ENCODE measurements at regions not wholly inside any gene's neighbourhood (a gene's known extent, or its start where the extent isn't known, plus 50 kb on each side); places are given as distances from the start of the nearest gene placed in this dataset.

DNA sequence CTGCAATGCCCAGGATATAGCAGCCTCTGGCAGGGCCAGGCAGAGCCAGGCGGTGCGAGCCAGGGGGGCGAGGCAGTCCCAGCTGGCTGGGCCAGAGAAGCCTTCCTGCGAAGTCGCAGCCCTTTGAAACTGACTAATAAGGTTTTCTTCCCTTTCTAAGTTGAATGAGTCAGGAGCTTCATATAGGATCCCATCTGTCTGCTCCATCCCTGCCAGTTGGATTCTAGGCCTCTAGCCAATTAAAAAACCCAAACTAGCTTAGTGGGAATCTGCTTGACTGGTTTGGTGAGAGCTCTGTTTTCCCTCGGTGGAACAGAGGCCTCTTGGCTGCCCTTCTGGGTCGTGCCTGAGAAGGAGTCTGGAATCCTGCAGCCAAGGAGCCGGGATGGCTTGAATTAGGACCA, 70.1 kb upstream of the RAPGEF1 start:
- no peak for DNase-seq

DNA sequence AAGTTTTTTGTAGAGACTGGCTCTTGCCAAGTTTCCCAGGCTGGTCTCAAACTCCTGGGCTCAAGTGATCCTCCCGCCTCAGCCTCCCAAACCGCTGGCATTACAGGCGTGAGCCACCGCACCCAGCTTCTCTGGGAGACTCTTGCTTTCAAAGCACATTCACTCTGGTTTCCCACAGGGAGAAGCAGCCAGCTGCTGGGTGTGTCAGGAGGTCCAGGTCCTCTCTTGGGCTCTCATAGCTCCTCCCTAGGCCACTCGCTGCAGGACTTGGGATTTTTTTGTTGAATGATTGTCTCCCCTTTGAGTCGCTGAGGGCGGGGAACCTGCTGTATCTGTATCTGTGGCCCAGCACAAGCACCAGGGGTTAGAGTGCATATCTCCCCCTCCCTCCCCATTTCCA, 68.4 kb upstream of the RAPGEF1 start:
- DNase-seq = no peak

DNA sequence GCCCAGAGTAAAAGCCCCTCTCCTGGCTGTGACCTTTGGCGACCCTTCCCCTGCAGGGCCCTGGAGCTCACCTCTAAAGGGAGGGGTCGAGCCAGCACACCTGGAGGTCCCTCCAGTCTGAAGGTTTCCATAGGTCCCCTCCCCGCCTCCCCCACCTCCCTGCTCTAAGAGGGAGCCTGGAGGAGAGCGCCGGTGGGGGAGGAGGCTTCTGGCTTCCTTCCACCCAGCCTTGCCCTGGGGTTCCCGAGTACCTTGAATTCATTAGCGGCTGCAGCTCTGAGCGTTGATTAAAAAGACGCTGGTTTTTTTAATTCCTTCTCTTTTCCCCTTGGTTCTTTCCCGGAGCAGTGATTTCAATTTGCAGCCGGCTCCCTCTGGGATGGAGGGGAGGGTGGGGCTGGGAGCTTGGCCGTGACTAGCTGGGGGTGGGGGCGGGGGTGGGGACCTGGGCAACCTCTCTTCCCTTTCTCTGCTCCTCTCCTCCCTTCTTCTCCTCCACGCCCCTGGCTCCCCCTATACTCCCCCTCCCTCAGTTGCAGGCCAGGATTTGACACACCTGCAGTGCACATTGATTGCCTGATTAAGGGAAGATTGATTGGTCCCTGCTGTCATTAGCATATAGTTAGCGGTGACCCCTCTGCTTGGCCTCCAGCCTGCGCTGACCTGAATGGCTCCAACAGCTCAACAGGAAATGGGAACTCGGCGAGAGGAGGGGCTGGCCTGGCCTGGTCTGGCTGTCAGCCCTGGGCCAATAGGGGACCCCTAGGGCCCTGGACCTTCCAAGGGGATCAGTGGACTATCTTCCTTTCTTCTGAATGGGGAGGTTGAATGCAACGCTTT, 67.5 kb upstream of the RAPGEF1 start:
- DNase-seq = no peak

DNA sequence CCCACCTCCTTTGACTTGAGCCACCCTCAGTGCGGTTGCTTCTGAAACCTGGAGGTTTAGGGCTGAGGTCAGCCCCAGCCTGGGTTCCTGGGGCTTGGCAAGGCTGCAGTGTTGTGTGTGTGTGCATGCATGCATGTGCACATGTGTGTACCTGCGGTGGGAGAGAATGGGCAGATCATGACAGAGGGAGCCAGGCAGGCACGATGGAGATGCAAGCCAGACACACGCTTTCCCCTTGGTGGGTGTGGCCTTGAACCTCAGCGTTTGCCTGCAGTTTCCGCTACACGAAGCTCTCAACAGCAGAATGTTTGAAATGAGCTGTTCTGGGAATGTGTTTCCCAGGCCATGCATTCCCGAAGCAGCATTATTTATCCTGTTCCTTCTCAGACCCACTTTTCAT, 65.9 kb upstream of the RAPGEF1 start:
- no peak for DNase-seq

DNA sequence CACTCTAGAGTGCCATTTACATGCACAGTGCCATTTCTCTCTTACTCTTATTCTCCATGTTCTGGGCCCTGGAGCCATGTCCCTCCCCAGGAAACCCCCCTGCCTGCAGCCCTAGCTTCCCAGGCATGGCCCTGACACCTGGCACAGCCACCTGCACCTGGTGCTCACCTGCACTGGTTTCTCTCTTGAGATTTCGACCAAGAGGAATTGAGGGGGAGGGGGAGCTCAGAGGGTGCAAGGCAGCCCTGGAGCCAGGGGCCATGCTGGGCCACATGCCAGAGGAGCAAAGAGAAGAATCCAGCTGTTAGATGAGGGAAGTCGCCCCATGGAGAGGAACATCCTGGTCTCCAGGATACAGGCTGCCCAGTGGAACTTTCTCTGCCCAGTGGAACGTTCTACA, 65.0 kb upstream of the RAPGEF1 start:
- DNase-seq = no peak

DNA sequence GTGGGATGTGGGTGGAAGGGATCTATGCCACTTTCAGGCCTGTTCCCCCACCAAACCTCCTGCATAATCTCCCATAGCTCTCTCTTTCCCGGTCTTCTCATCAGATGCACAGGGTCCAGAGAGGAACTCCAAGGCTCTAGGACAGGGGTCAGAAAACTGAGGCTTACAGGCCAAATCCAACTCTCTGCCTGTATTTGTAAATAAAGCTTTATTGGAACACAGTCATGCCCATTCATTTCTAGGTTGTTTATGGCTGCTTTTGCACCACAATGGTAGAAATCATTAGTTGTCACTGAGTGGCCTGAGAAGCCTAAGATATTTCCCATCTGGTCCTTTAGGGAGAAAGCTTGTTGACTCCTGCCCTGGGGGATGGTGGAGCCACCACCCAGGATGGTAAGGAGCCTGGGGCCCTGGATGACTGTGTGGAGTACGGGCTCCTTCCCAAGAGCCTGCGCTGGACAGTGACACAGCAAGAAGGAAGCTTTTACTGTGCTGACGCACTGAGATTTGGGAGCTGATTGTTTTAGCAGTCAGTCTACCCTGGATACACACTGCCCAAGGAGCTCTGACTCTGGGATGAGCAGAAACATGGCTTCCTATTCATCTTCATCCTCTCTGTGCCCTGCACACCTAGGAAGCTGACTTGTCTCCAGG, 64.0 kb upstream of the RAPGEF1 start:
- no peak for DNase-seq

DNA sequence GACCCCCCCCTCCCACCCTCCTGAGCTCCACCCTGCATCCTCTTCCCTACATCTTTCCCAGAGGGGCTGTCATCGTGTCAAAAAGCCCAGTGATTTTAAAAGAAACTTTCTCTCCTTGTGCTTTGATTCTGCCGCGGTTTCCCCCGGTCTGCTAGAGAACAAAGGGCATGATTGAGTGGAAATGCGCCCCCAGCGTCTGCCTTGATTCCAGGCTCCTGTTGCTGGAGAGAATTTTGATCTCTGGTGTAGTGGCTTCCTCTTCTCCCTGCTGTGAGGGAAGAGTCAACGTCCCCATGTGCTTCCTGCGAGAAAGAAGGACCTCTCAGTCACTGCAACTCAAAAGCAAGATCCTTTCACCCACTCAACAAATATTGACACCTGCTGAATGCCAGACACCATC, 61.9 kb upstream of the RAPGEF1 start:
- no peak for DNase-seq

DNA sequence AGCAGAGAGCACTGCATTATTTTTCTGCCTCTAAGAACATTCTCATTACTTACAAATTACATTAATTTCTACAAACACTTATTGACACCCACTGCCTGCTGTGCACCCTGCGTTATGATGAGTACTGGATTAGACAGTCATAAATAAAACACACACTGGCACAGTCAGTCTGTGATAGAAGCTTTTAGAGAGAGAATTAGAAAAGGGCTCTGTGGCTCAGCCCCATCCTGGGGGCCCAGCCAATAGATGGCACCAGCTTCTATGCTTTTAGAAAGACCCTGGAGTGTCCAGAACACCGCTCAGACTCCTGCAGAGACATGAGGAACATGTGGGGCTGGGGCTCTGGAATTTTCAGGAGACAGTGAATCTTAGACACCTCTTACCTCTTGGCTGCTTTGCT, 61.0 kb upstream of the RAPGEF1 start:
- DNase-seq = no peak

DNA sequence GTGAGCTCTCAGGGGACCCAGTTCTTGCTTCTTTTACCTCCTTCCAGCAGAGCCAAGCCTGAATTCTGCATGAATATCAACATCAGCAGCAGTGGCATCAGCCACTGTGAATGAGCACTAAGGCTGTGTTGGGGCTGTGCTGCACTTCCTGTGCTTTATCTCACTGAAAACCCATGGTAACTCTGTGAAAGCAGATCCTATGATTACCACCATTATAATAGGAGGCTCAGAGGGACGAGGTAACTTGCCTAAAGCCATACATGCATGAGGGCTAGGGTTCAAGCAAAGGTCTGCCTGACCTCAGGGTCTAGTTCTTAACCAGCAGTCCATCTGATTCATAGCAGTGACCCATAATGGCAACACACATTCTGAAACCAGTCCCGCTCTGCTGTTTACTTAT, 60.5 kb upstream of the RAPGEF1 start:
- DNase-seq = no peak

DNA sequence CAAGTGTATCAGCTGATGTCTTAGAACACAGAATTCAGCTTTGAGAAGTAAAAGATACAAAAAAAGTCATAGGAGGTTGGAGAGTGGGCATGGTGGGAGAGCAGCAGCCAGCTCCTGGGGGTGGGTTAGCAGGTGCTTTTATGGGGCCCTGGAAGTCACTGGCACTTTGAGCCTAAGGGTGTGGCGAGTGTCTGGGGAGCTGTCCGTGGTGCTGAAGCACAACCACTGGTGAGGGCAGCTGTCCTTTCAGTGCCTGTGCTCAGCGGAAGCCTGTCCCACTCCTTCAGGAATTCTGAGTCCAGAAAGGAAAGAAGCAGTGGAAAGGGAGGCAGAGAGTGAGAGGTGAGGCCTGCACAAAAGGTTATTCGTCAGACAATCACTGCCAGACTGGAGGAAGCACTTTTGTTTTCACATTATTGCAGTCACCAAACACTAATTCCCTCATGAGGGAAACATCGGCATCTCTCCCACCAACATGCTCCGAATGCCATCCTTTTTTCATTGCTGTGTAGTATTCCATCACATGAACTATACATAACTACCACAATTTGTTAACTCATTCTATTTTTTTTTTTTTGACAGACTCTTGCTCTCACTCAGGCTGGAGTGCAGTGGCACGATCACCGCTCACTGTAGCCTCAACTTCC, 59.4 kb upstream of the RAPGEF1 start:
- peak; percentile 19 for DNase-seq

DNA sequence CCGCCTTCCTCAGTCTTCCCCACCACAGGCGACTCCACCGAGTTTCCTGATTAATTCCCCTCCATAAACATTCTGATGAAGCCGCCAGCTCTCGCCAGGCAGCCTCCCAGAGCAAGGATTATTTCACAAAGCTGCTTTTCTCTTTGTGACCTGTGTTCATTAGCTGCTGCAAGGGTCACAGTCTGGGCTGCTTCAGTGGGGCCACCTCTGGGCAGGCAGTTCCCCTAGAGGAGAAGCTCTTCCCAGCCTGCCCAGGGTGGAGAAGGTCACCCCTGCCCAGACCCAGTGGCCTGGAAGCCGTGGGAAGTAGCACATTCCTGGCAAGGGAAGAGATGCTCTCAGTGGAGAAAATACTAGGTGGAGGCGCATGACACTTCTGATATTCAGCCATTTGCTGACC, 58.4 kb upstream of the RAPGEF1 start:
- DNase-seq = no peak

DNA sequence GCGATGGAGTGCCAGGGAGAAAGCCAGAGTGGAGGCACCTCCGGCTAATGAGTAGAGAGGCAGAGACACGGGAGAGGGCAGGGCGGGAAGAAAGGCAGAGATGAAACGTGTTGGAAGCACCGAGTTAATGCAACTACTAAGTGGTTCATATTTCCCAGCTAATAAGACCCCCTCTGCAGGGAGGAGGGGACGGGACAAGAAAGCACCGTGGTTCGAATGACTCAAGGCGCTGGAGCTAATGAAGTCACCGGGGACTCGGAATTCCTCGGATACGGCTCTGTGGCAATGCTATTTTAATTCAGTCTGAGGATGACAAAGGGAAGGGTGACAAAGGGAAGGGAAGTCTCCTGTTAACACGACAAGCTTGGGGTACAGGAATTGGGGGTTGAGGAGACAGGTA, 54.5 kb upstream of the RAPGEF1 start:
- DNase-seq = no peak

DNA sequence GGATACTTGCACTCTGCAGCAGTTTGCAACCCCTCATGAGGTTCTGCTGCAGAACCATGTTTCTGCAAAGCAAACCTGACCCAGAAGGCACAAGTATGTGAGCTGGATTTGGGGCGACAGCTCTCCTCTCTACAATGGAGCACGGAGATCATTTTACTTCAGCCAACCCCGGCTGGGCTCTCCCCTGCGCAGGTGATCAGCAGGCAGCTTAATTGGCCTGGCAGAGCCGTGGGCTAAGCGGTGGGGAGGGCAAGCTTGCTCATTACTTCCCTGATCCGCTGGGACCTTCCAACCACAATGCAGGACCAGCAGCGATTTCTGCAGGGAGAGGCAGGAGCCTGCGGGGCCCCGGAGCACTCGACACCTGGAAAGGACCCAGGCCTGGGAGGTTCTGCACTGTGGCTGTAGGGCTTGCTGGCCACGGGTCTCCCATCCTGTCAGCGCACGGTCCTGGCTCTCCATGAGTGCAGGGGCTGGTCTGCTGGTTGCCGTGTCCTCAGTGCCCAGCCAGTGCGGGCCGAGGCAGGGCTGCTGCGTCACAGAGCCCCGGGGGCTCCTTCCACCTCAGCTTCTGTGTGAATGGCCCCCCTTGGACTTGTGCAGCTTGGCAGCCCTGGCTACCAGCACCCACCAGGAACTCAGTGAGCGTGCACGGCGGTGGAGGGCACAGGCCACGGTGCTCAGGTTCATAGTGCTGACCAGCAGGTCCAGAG, 51.8 kb upstream of the RAPGEF1 start:
- DNase-seq = no peak
